ENCODE measurements at regions not wholly inside any gene's neighbourhood (a gene's known extent, or its start where the extent isn't known, plus 50 kb on each side); places are given as distances from the start of the nearest gene placed in this dataset.

GRCh38 chr15:98174286-98174685 is 213.8 kb downstream of the ARRDC4 start:
- intact Hi-C loops (cut with DNase I): no loop called here

GRCh38 chr15:98174841-98175240 is 214.3 kb downstream of the ARRDC4 start:
- intact Hi-C loops (cut with DNase I): no loop called here
- no peak for DNase-seq (ENCODE audit: low spot score)

More at GRCh38 chr15:98174286-98174685, 213.8 kb downstream of the ARRDC4 start:
- no peak for DNase-seq (ENCODE audit: low spot score)

DNA sequence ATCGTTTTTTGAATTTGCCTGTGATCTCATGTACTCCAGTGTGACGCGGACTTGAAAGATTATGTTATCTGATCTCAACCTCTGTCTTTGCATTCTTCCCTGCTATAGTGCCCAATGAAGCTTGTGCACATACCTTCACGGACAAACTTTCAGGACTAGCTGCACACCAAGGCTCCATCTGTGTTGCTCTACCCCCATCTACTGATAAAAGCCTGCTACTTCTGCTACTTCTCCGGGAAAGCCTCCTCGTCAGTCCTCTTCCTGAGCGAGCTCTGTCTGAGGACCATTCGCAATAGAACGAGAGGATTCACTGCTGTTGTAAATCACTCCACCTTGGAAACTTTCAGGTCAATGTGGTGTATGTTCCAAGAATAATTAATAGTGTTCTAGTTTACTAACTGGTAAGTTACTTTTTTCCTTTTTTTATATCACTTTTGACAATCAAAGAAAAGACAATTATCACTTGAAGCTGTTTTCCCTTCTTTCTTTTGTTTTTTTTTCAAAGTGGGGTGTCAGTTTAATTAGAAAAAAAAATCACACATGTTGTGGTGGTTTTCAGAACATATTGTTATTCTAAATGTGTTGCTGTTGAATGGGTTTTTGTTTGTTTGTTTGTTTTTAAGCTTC is 217.6 kb downstream of the ARRDC4 start:
- DNase-seq (ENCODE audit: low spot score): no peak
- intact Hi-C loops (cut with DNase I): loop anchor here (2.0 kb wide), 1 partner anchor 273 kb away; no protein-coding TSS in a partner anchor

- intact Hi-C loops (cut with DNase I): no loop called here
- DNase-seq (ENCODE audit: low spot score): no peak
These were observed 218.4 kb downstream of the ARRDC4 start for GRCh38 chr15:98178861-98179260.

DNA sequence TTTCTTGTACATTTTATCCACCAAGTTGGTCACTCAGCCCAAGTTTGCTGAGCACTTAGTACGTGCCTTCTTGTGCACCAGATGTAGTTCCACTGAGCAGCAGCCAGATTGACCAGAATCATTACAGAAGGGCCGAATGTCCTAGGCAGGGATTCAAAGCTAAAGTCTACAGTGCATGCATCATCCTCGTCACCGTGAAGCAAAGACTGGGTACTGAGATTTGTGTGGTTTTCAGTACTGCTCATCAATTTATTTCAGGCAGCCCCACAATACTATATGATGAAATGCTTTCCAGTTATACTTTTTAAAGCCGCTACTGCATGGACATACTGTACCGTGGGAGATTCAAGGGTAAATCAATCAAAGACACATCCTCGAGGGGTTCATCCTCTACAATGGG is 227.0 kb downstream of the ARRDC4 start:
- intact Hi-C loops (cut with DNase I): no loop called here
- no peak for DNase-seq (ENCODE audit: low spot score)

GRCh38 chr15:98190914-98191313 is 230.4 kb downstream of the ARRDC4 start:
- no peak for DNase-seq (ENCODE audit: low spot score)
- intact Hi-C loops (cut with DNase I): no loop called here

- DNase-seq (ENCODE audit: low spot score): no peak
- intact Hi-C loops (cut with DNase I): no loop called here
These were observed 235.3 kb downstream of the ARRDC4 start for GRCh38 chr15:98195796-98196195.

DNA sequence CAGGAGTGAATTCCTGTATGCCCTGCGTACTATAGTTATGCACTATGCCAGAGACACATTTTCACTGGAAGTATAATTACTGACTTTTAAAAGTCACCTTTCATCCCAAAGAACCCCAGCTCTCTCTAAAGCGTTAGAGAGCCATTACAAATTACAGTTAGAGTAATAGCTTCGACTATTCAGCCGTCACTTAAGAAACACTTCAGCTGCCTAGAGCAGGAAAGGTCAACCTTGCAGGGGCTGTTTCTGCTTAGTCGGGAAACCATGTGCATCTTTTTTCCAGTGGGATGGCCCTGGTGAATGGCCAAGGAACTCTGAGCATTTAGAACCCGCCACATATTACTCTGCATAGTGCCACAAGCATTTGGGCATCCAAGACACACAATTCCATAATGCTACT is 235.9 kb downstream of the ARRDC4 start:
- intact Hi-C loops (cut with DNase I): no loop called here

DNA sequence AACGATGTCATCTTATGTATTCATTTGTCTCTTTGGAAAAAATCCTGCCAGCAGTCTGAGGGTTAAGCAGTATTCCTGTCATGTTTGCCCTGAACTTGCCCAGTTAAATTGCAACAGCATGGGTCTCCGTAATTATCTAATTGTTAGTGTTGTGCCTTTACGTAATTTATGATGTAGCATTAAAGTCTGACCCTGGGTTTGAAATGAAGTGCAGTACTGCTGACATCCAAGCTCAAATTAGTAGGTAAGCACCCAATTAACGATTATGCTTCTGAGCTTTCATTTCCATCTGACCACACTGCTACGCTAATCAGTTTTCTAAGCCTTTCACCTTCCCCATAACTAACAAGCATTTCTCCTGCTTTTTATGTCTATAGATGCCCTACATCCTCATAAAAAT is 241.8 kb downstream of the ARRDC4 start:
- intact Hi-C loops (cut with DNase I): no loop called here
- no peak for DNase-seq (ENCODE audit: low spot score)

More for the DNA sequence above, 235.9 kb downstream of the ARRDC4 start:
- no peak for DNase-seq (ENCODE audit: low spot score)

DNA sequence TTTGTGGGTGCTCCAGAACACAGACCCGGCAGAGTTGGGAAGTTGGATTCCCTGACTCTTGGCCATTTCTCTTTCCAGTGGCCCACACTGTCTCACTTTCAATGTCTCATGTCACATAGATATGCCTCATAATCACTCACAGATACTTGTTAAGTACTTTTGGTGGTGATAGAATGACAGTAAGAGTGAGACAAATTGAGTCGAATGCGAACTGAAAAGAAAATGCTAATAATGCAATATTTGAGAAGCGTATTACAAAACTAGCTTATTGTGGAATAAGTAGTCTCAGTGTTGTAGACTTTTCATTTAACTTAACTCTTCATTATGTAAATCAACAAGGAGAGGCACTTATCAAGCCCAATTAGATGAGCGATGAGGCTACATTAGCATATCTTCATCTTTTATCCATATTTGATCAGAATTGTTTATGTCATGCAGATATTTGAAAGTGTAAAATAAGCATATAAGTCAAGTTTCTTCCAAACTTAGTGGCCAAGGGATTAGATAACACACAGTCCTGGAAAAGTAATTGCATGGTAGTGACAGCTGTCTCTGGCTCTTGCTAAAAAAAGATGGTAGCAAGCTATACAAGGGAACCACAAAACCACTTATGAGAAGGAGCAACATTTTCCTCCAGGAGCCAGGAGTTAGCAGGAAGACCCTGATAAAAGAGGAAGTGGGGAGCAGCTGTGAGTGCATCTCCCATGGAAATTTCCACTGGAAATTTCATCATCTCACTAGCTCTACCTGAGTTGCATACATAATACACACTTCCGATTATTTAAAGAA is 243.6 kb downstream of the ARRDC4 start:
- DNase-seq (ENCODE audit: low spot score): no peak
- intact Hi-C loops (cut with DNase I): no loop called here

DNA sequence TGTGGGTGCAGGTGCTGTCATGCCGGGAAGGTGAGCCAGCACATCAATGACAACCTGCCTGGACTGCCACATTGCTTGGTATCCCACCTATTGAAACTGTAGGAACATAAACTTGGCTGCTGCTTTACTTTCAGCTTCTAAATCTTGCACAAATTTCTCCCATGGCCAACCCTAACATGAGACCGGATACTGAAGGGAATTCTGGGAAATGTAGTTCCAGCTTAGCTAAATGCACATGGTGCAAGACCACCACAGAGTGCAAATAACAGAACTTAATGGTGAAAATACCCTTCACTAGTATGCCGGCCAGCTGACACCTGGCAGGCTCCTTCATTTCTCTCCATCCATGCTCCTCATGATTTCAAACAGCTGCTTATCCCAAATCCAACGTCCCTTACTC is 247.4 kb downstream of the ARRDC4 start:
- intact Hi-C loops (cut with DNase I): no loop called here
- DNase-seq (ENCODE audit: low spot score): no peak

DNA sequence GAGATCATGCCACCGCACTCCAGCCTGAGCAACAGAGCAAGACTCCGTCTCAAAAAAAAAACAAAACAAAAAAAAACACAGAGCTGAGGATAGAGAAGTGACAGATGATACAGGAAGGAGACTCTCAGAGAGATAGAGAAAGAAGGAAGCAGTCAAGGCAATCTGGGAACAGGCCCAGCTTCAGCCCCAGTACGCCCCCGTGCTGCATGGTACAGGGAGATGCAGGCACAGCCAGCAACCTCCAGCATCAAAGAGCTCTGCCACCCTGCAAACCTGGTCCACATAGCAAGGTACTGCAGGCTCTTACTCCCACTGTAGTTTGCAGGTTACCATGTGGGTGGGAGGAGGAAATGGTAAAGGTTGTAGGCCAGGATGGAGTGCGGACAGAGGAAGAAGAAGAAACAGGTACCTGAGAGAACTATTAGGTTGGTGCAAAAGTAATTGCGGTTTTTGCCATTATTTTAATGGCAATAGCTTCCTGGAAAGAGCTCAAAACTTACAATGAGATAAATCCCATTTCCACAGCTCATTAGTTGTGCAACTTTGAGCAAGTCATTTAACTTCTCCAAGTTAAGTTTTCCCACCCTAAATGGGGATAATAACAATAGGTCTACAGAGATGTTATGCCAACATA is 253.0 kb downstream of the ARRDC4 start:
- no peak for DNase-seq (ENCODE audit: low spot score)
- intact Hi-C loops (cut with DNase I): no loop called here

DNA sequence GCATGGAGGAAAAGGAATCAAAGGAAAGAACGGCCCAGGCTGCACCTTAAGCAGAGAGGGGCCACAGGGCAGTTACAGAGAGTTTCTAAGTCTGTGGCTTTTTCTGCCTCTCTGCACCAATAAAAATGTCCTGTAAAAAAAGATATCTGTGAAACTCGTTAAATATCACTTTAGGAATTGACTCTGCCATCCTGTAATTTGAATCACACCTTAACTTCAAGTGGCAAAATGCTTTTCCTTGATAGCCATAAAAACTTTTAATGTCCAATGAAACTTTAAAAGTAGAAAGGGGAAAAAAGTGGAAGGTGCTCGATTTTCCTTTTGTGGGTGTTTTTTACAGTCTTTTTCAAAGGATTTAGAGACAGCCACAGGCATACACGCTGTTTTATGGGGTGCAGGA is 255.7 kb downstream of the ARRDC4 start:
- intact Hi-C loops (cut with DNase I): no loop called here
- no peak for DNase-seq (ENCODE audit: low spot score)

DNA sequence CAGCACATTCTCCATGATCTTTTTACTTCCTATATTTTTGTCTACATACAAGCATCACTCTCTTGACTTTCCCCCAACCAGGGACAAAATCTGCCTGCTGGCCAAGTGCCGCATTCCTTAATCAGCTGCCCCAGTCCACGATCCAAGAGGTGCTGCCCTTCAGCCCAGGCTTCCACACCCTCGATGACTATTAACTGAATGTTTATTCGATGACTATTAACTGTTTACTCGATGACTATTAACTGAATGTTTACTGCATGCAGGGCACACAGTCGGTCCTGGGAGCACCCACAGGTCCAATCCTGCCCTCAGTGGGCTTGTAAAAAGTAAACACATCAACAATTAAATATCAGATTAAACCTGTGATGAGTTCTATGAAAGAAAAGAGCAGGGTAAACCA is 256.9 kb downstream of the ARRDC4 start:
- intact Hi-C loops (cut with DNase I): no loop called here

GRCh38 chr15:98221144-98221543 is 260.6 kb downstream of the ARRDC4 start:
- intact Hi-C loops (cut with DNase I): no loop called here

More for the DNA sequence above, 256.9 kb downstream of the ARRDC4 start:
- DNase-seq (ENCODE audit: low spot score): no peak

GRCh38 chr15:98221577-98221976 is 261.1 kb downstream of the ARRDC4 start:
- no peak for DNase-seq (ENCODE audit: low spot score)
- intact Hi-C loops (cut with DNase I): no loop called here

More at GRCh38 chr15:98221144-98221543, 260.6 kb downstream of the ARRDC4 start:
- no peak for DNase-seq (ENCODE audit: low spot score)

DNA sequence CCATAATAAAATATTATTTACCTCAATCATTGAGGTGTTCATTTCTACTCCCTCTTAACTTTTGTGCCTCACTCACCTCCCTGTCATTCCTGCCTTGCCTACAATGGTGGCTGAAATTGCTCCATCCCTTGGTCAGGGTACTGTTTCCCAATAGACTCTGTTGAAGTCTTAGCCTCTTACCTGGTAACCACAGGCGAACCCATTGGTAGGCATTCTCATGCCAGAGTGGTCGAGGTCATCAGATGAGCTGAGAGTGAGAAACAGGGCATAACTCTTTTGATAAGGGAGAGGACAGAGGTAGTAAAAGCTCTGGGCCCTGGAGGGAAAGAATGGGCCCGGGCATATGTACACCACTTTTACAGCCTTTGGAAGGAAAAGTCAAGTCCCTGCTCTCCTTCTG is 265.6 kb downstream of the ARRDC4 start:
- intact Hi-C loops (cut with DNase I): no loop called here
- DNase-seq (ENCODE audit: low spot score): no peak

DNA sequence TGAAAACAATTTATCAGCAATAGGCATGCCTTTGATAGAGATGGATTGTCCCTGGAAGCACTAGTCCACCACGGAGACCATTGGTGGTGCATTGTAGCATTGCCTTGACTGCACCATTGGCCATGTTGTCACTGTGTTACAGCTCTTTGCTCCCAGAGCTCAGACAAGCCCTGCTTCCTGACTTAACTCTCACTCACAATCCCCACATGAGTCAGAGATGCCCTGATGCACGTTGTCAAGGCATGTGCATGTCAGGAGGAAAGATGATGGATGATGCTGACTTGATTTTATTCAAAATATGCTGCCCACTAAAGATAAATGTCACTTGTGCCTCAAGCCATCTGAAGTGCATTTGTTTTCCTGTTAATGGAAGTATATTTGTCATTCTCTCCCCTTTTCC is 266.1 kb downstream of the ARRDC4 start:
- intact Hi-C loops (cut with DNase I): no loop called here
- no peak for DNase-seq (ENCODE audit: low spot score)

DNA sequence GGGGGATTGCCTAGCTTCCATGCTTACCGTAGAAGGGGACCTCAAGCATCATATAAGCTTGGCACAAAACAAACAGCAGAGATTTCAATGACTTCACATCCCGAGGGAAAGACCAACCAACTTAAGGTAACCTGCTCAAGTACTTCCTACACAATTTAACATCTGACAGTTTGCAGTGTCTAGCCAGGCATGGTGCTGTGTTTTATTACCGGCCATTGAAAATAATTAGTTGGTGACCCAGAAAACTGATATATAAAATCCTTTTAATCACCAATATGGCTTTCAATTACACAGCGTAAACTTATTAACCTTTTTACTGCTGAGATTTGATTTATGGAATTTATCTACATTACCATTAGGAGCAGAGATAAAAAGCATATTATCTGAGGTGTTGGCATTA is 268.3 kb downstream of the ARRDC4 start:
- intact Hi-C loops (cut with DNase I): no loop called here
- no peak for DNase-seq (ENCODE audit: low spot score)

DNA sequence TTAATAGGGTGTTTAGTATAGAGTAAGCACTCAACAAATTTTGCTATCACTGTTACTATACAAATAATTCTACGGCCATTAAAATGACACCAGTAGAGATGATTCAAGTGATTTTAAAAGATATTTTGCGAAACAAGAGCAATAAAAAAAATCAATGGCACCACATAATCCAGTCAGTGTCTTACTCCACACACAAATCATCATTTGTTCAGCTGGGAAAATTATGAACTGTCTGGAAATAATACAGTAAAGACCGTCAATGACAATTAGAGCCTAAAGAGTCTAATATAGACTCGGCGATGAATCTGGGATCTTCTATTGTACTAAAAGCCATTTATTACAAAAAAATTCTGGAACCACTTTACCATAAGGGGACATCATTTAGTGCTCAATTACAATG is 270.5 kb downstream of the ARRDC4 start:
- intact Hi-C loops (cut with DNase I): no loop called here
- no peak for DNase-seq (ENCODE audit: low spot score)

Measured in cardiac septum (tissue), 1 donor.